Epithelial cell of esophagus (primary cell): ENCODE measurements at regions not wholly inside any gene's neighbourhood (a gene's known extent, or its start where the extent isn't known, plus 50 kb on each side); places are given as distances from the start of the nearest gene placed in this dataset.
"Not testable (repeated sequence)": the region's sequence is repeated elsewhere in the genome, so short reads cannot be mapped to it uniquely, and the experiment has no call there.

ENCODE experiments used
- DNase-seq: peaks from one replicate; pipeline ENCODE4 v3.0.0; 2010; ENCODE audit warnings: low read depth
- H3K4me3 ChIP-seq: 2 replicates; pipeline ENCODE4 v1.5.1; 2011; ENCODE audit warnings: mild to moderate bottlenecking, low read length, control low read depth
- TF ChIP-seq, protein P1 (sequence below): IDR thresholded peaks from 2 replicates; pipeline ENCODE4 v1.5.1; 2011; ENCODE audit warnings: low read depth, mild to moderate bottlenecking, low read length, control low read depth, inconsistent platforms; ENCODE audit not compliant: insufficient read depth; ENCODE audit errors: missing control alignments

DNA sequence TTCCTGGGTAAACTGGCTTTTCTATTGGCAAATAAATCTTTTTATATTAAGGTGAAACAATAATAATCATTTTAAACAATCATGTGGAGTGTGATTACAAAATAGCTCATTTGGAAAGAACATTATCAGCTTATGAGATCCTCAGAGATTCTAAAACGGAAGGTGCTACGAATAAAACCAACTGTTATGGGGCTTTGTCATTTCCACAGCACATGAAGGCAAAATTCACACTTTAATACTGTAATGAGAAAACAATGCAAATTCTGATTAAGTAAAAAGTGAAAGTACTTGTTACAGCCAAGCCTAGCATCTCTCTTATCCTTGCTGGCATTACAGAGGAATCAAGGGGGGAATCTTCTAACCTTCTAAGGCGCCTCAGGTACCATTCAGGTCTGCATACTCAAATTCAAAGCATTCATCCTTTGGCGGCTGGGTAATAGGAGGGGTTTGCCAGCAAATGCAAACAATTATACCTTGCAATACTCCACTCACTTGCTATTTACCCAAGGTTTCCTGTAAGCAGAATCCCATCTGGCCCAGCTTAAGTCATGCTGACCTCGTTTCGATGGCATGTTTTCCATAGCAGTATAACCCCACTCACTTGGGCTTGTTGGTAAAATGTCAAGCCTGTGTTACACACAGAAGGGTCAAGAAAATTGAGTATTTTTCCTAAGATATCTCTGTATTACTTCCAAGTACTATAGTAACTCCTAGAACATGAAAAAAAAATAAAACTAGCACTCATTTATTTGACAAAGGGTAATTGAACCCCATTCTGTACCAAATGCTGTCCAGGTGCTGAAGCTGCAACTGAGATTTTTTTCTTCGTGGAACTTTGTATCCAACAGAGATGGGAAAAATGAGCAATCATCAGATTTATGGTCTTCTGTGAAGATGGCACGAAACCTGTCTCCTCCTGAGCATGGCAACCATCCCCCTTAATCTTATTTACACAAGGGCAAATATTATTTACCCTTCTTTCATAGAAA lies 183.7 kb upstream of the LMCD1 start:
- TF ChIP-seq, protein P1, sequence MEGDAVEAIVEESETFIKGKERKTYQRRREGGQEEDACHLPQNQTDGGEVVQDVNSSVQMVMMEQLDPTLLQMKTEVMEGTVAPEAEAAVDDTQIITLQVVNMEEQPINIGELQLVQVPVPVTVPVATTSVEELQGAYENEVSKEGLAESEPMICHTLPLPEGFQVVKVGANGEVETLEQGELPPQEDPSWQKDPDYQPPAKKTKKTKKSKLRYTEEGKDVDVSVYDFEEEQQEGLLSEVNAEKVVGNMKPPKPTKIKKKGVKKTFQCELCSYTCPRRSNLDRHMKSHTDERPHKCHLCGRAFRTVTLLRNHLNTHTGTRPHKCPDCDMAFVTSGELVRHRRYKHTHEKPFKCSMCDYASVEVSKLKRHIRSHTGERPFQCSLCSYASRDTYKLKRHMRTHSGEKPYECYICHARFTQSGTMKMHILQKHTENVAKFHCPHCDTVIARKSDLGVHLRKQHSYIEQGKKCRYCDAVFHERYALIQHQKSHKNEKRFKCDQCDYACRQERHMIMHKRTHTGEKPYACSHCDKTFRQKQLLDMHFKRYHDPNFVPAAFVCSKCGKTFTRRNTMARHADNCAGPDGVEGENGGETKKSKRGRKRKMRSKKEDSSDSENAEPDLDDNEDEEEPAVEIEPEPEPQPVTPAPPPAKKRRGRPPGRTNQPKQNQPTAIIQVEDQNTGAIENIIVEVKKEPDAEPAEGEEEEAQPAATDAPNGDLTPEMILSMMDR: no peak
- DNase-seq: no peak
- no peak overlapping the region for H3K4me3 ChIP-seq

DNA sequence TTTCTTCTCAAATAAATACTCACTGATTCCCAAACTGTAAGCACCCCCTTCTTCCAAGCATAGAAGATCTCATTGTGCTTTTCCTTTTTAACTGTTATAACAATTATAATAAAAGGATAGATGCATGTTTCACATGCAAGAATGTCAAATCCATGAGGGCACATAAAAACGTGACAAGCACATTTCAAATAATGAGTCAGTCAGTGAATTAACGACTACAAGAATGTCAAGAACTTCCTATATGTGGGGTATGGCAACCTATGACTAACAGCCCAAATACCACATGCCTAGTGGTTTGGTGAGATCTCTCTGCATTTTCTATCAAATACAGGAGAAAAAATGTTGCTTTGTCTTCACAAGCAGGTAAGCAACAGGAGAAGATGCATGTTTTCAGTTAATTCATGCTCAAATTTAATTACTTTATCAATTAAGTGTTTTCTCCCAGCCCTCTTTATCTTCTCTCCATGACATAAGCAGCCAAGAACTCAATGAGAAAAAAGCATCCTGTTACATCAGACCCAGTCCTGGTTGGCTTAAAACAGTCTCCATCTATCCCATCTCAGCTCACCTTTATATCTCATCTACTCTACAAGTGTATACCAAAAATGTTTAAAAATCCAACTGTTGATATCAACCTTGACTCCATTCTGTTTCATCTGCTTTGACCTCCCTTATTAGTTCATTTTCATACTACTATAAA lies 181.5 kb upstream of the LMCD1 start:
- DNase-seq: peak; percentile 73
- H3K4me3 ChIP-seq: no peak overlapping the region
- TF ChIP-seq, protein P1: no peak

DNA sequence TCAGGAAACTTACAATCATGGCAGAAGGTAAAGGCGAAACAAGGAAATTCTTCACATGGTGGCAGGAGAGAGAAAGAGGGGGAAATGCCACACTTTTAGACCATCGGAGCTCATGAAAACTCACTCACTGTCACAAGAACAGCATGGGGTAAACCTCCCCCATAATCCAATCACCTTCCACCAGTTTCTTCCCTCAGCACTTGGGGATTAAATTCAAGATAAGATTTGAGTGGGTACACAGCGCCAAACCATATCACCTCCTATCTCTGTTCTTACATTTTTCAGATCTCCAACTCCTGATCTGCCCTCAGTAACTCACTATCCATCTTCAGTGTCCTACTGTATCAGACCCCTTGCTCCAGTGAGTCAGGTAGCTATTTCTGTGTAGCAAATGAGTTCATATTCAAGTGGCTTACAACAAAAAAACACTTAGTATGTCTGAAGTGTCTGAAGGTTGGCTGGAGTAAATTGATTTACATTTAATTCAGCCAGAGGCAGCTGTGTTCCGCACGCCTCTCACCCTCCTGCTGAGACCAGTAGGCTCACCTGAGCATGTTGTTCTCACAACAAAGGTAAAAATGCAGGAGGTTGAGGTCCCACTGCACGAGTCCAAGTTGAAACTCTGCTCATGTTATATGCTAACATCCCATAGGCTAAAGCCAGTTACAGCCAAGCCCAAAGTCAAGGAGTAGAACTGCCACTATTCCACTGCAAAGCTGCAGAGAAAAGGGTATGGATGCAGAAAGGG lies 180.7 kb upstream of the LMCD1 start:
- TF ChIP-seq, protein P1: no peak
- H3K4me3 ChIP-seq: no peak overlapping the region
- no peak for DNase-seq

DNA sequence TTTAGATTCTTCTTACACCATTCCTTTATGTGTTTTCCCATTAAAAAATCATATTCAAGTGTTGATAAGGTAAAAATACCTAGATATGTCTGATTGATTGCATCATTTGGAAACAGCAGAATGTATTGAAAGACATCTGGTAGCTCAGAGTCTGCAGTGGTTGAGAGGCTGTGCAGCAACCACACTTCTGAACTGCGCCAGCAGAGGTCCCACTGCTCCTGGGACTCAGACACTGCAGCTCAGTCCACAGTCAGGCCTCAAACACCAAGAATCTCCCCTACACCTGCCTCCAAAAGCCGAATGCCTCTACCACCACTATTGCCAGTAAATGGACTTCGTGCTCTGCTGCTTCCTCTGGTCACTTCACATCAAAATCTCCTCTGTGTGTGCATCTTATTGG lies 176.9 kb upstream of the LMCD1 start:
- peak; percentile 53 for DNase-seq
- no peak overlapping the region for H3K4me3 ChIP-seq

DNA sequence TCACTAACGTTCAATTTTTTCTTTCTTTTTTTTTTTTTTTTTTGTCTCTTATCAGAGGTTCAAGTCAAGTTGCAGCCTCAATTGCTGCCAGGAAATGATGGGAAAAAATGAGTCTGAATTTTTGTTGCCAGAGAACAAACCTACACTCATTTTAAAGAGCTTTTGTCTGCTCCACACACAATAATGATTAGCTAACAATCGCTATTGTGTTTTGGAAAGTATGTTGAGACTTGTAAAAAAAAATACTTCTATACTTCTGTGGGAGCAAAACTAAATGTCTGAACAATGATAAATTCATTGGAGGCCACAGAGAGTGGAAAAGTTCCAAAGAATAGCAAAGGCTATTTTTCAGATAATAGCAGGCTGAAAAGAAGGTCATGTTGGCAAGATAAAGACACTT lies 176.3 kb upstream of the LMCD1 start:
- no peak for DNase-seq
- TF ChIP-seq, protein P1: no peak
- no peak overlapping the region for H3K4me3 ChIP-seq

More for the DNA sequence above, 176.9 kb upstream of the LMCD1 start:
- TF ChIP-seq, protein P1: peak; percentile 69

DNA sequence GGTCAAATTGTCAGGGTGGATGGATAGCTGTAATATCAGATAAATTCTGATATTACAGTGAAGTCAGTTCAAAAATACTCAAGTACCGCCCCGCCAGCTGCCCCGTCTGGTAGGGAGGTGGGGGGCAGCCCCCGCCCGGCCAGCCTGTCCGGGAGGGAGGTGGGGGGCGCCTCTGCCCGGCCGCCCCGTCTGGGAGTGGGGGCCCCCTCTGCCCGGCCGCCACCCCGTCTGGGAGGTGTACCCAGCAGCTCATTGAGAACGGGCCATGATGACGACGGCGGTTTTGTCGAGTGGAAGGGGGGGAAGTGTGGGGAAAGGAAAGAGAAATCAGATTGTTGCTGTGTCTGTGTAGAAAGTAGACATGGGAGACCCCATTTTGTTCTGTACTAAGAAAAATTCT lies 175.8 kb upstream of the LMCD1 start:
- not testable (repeated sequence) for H3K4me3 ChIP-seq, DNase-seq

DNA sequence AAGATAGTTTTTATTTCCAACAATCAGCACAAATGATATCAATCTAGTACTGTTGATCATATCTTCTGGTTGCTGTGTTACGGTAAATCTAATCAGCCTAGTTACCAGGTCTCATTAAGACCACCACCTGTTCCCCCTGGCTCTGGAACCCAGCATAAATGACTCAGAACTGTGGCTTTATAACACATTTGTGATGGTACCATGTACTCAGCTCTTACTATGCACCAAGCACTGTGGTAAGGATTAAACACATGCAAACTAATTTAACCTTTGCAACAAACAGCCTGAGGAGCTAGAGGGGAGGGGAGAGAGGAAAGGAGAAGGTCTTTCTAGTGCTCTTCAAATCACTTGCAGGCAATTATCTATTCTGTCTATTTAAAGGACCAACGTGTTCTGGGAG lies 173.9 kb upstream of the LMCD1 start:
- DNase-seq: no peak
- TF ChIP-seq, protein P1: no peak
- no peak overlapping the region for H3K4me3 ChIP-seq
